Bronchial epithelial cell (primary cell): ENCODE measurements at regions not wholly inside any gene's neighbourhood (a gene's known extent, or its start where the extent isn't known, plus 50 kb on each side); places are given as distances from the start of the nearest gene placed in this dataset.

ENCODE experiments used
- DNase-seq: peaks from one replicate; pipeline ENCODE4 v3.0.0-alpha.2; 2010; ENCODE audit warnings: low read depth
- FAIRE-seq: peaks from 2 replicates; lab custom pipeline; 2011; peaks lifted over from hg19 to GRCh38; lab: Jason Lieb, UNC
- H3K27me3 ChIP-seq: 2 replicates; pipeline ENCODE4 v1.5.1; 2011; ENCODE audit warnings: low read length; ENCODE audit not compliant: control insufficient read depth, insufficient read depth
- H3K36me3 ChIP-seq: 2 replicates; pipeline ENCODE4 v1.5.1; 2011; ENCODE audit warnings: low read length; ENCODE audit not compliant: control insufficient read depth, insufficient read depth
- H3K4me3 ChIP-seq: 2 replicates; pipeline ENCODE4 v1.5.1; 2011; ENCODE audit warnings: mild to moderate bottlenecking, low read depth, low read length, control low read depth
- TF ChIP-seq, protein P1 (sequence below): IDR thresholded peaks from 2 replicates; pipeline ENCODE4 v1.5.1; 2011; ENCODE audit warnings: mild to moderate bottlenecking, moderate library complexity, low read length, control low read depth, inconsistent platforms; ENCODE audit not compliant: insufficient read depth, severe bottlenecking

DNA sequence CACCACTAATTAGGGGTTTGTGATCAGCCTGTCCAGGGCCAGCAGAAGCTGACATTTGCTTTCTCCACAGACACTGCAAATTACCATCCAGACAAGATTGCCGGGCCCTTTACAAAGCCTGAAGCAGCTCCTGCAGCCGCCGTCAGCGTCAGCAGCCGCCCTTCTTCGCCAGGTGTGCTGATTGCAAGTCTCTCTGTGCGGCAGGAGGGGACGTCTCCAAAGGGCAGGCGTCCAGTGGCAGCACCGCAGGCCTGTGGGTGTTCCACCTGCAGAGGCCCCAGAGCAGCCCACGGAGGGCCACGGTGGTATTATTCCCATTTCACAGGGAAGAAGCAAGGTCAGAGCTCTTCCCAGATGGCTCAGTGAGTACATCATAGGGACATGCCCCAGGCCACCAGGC, 108.0 kb upstream of the PPP1R26 start:
- no peak for FAIRE-seq
- TF ChIP-seq, protein P1, sequence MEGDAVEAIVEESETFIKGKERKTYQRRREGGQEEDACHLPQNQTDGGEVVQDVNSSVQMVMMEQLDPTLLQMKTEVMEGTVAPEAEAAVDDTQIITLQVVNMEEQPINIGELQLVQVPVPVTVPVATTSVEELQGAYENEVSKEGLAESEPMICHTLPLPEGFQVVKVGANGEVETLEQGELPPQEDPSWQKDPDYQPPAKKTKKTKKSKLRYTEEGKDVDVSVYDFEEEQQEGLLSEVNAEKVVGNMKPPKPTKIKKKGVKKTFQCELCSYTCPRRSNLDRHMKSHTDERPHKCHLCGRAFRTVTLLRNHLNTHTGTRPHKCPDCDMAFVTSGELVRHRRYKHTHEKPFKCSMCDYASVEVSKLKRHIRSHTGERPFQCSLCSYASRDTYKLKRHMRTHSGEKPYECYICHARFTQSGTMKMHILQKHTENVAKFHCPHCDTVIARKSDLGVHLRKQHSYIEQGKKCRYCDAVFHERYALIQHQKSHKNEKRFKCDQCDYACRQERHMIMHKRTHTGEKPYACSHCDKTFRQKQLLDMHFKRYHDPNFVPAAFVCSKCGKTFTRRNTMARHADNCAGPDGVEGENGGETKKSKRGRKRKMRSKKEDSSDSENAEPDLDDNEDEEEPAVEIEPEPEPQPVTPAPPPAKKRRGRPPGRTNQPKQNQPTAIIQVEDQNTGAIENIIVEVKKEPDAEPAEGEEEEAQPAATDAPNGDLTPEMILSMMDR: no peak
- H3K36me3 ChIP-seq: no peaks in the 10 kb centered on the region

DNA sequence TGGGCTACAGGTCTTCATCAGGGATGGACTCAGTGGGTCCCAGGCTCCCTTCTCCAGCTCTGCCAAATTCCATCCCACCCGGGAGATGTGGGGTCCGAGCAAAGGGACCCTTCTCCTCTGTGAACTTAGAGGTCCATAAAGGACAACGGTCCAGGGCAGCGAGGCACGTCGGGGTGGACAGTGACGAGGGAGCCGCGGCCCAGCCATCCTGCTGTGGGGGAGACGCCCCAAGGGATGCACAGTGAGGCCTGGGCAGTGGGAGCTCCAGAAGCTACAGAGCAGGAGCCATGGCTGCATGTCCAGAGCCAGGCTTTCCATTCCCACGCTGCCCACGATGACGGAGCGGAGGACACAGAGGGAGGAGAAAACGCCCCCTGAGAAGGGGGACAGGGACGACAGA, 107.5 kb upstream of the PPP1R26 start:
- Histone ChIP-seq H3K36me3 (no peaks in the 10 kb centered on the region), H3K4me3 (no peak overlapping the region), H3K27me3 (no peaks in the 10 kb centered on the region)
- TF ChIP-seq, protein P1: no peak
- FAIRE-seq (no peak), DNase-seq (no peak)

More for the DNA sequence above, 108.0 kb upstream of the PPP1R26 start:
- DNase-seq: no peak
- H3K4me3 ChIP-seq: no peak overlapping the region
- H3K27me3 ChIP-seq: no peaks in the 10 kb centered on the region

DNA sequence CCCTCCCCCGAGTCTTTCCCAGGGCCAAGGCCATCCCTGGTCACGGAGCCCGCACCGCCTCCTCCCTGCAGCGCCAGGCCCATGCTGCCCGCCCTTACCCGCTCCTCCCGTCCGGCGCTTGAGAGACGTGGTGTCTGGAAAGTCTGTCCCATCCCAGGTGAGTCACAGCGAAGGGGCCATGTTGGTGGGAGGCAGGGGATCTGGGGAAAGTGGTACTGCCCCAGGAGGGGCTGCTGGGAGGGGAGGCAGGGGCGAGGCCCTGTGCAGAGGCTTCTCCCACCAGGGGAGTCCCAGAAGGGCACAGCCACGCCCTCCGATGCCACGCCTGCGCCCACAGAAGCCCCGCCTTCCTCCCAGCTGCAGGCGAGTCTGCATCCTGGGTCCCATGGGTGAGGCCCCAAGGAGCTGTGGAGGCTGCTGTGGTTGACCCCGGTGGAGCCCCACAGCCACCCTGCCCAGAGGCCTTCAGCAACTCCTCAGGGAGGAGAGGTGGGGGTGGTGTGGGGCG, 107.0 kb upstream of the PPP1R26 start:
- Histone ChIP-seq H3K27me3 (no peaks in the 10 kb centered on the region), H3K4me3 (no peak overlapping the region), H3K36me3 (no peaks in the 10 kb centered on the region)
- DNase-seq: no peak
- TF ChIP-seq, protein P1: no peak
- no peak for FAIRE-seq

DNA sequence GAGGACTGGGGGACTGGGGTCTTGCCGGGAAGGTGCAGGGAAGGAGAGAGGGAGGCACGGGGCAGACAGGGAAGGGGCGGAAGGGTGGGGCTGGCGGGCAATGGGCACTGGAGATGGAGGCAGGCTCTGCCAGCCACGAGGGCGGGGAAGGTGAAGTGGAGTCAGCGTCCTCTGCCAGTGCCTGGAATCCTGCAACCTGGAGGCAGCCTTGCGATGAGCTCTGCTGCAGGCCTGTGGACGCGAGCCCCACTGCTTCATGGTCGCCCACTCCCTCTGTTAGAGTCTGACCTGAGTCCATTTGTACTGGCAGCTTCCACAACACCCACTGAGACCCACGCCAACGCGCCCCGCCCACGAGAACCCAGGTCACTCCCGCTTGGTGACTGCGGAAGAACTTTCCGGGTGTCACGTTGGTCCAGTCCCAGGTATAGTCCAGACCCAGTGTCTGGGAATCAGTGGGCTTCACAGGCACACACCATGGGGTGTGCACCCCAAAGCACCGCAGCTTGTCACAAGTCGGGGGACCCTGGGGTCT, 106.4 kb upstream of the PPP1R26 start:
- TF ChIP-seq, protein P1: no peak
- H3K4me3 ChIP-seq: no peak overlapping the region
- no peak for FAIRE-seq
- no peak for DNase-seq
- no peaks in the 10 kb centered on the region for H3K27me3 ChIP-seq
- no peaks in the 10 kb centered on the region for H3K36me3 ChIP-seq

DNA sequence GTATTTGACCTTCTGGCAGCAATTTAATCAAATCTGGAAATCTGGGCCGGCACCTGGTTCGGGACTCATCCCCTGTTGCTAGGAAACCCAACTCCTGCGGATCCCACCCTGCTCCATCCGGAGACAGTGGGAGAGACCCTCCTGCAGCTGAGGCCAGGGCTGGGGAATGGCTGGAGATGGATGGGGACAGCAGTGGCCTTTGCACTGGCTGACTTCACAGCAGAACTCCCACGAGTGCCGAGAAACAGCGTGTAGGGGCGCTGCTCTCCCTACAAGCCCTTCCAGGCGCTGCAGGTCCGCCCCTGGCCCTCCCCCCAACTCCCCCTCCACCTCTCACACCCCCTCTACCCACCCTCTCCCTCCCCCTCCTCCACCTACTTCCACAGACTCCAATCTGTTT, 105.8 kb upstream of the PPP1R26 start:
- DNase-seq (no peak), FAIRE-seq (no peak)
- H3K36me3 ChIP-seq: no peaks in the 10 kb centered on the region
- no peak overlapping the region for H3K4me3 ChIP-seq
- TF ChIP-seq, protein P1: no peak
- no peaks in the 10 kb centered on the region for H3K27me3 ChIP-seq

DNA sequence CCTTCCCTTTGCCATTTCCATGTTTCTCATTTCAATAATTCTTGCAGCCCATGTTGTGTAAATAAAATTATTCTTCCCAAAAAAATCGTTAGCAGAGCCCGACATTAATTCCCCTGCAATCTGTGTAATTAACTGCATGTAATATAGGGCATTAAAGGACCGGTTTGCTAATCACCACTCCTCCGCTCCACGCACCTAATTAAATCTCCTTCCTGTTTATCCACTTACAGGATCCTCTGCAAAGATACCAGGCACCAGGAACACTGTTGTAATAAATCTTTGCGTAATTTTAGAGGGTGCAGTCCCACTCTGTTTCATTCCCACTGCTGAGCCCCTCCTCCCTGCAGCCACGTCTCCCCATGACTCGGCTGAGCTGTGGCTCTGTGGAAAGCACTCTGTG, 105.0 kb upstream of the PPP1R26 start:
- FAIRE-seq (no peak), DNase-seq (no peak)
- Histone ChIP-seq H3K27me3 (no peaks in the 10 kb centered on the region), H3K4me3 (no peak overlapping the region), H3K36me3 (no peaks in the 10 kb centered on the region)
- TF ChIP-seq, protein P1: no peak
